H1 (cell line): ENCODE measurements at regions not wholly inside any gene's neighbourhood (a gene's known extent, or its start where the extent isn't known, plus 50 kb on each side); places are given as distances from the start of the nearest gene placed in this dataset.

Source experiments
- ASH2L ChIP-seq: fragments of 200-600, 300-600 bp; sonication (generic); IDR thresholded peaks from one replicate; pipeline ENCODE4 v1.7.1; 2017; ENCODE audit warnings: low read length
- CHD2 ChIP-seq: IDR thresholded peaks from 2 replicates; pipeline ENCODE4 v1.6.1; 2012; ENCODE audit warnings: low read length, improper control_type of control experiment
- CHD7 ChIP-seq: fragments of 300-600 bp; sonication (generic); IDR thresholded peaks from 2 replicates; pipeline ENCODE4 v1.7.1; 2012; ENCODE audit warnings: low read length, moderate library complexity, mild to moderate bottlenecking, inconsistent platforms; ENCODE audit not compliant: insufficient replicate concordance
- CREB1 ChIP-seq: IDR thresholded peaks from 2 replicates; pipeline ENCODE4 v1.6.1; 2012; ENCODE audit warnings: inconsistent platforms
- E2F6 ChIP-seq: IDR thresholded peaks from 2 replicates; pipeline ENCODE4 v1.6.1; 2012; ENCODE audit warnings: inconsistent platforms
- GABPA ChIP-seq: IDR thresholded peaks from 2 replicates; pipeline ENCODE4 v1.6.1; 2011; ENCODE audit warnings: mild to moderate bottlenecking, low read length, moderate library complexity, borderline replicate concordance; ENCODE audit not compliant: insufficient read depth
- MAX ChIP-seq: IDR thresholded peaks from 2 replicates; pipeline ENCODE4 v1.6.1; 2012; ENCODE audit warnings: inconsistent platforms
- NANOG ChIP-seq: IDR thresholded peaks from 2 replicates; pipeline ENCODE4 v1.6.1; 2011; ENCODE audit warnings: low read length, low read depth, mild to moderate bottlenecking, inconsistent platforms; ENCODE audit not compliant: insufficient read depth, poor library complexity, severe bottlenecking
- POLR2AphosphoS5 ChIP-seq: IDR thresholded peaks from 2 replicates; pipeline ENCODE4 v1.6.1; 2011; ENCODE audit warnings: low read depth, low read length
- TBP ChIP-seq: IDR thresholded peaks from 2 replicates; pipeline ENCODE4 v1.6.1; 2011; ENCODE audit warnings: low read depth, low read length, improper control_type of control experiment

DNA sequence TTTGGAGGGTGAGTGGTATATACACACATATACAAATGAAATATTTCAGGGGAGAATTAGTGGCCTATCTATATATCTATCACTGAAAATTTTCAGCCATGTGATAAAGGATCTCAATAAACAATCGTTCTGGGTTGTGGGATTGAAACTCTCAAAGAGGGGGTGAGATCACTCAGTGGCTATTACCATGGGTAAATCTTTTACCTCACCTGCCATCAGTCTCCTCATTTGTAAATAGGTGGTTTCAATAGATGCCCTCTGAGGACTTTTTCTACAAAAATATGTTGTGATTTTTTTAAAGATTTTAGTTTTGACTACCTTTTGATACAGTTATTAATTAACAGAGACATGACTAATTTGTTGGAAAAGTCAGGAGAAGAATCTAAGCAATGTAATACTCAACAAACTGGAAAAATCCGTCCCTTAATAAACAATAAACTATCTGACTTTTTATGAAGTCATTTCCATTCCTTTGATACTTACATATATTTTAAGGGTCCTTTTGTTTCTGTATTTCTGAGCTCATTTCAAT, 192.8 kb downstream of the MAD2L1 start (continued):
- TF ChIP-seq CHD7: no peak
- no peak for TF ChIP-seq MAX
- no peak for TF ChIP-seq ASH2L
- TF ChIP-seq NANOG: no peak
- no peak for TF ChIP-seq POLR2AphosphoS5
- no peak for TF ChIP-seq E2F6
- no peak for TF ChIP-seq CHD2
- no peak for TF ChIP-seq GABPA
- no peak for TF ChIP-seq CREB1
- TF ChIP-seq TBP: no peak
